ENCODE measurements at regions not wholly inside any gene's neighbourhood (a gene's known extent, or its start where the extent isn't known, plus 50 kb on each side); places are given as distances from the start of the nearest gene placed in this dataset.
A peak's percentile ranks its signal among the peaks of the same experiment; 100 is the strongest.

DNA sequence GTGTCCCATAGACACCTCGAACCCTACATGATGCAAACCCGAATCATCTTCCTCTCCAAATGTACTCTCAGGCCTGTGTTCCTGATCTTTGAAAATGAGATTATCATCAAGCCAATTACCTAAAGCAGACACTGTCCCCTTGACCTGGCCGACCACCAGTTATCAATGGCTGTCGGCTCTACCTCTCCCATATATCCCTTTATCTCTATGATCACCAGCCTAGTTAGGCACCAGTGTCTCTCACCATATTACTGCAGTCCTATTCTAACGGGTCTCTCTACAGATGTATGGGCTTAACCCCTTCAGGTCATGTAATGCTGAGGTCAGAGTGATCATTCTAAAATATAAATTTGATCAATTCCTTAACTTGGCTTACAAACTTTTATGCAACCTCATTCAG, 234.9 kb upstream of the MARCKS start:
- DNase-seq (ENCODE audit: low read depth): no peak

DNA sequence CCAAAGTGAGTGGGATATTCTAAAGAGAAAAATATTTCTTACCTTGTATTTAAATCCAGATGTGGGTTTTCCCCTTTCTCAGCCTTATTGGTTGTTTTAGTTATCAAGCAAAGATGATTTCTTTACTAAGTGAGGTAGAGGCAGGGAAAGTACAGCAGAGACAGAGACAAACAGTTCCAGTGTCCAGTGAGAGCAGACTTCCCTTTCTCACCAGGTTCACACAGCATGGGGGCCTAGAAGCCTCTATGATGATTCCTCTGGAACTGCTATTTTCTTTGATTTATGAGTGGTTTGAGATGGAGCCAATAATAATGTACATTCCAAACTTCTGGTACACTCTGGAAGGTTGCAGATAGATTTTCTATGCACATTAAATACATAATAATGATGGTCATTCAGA, 234.0 kb upstream of the MARCKS start:
- DNase-seq (ENCODE audit: low read depth): no peak

GRCh38 chr6:113625850-113626249, 231.3 kb upstream of the MARCKS start:
- no peak for DNase-seq (ENCODE audit: low read depth)

GRCh38 chr6:113626475-113626874, 230.7 kb upstream of the MARCKS start:
- no peak for DNase-seq (ENCODE audit: low read depth)

DNA sequence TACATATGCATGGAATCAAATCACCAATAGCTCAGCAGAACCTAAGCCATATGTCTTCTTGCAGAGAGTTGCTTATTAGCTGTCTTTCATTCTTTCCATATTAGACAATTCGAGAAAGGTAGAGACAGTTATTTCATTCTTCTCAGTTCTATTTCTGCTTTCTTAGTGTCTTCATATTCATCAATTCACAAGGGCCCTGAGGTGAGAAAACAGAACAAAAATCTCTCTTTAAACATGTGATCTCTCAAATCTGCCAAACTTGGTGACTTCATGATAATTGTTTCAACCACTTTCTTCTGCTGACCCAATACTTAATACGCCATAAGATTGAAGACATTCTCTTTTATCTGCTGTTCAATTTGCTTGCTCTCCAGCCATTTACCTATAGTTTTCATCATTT, 229.7 kb upstream of the MARCKS start:
- no peak for DNase-seq (ENCODE audit: low read depth)

- no peak for DNase-seq (ENCODE audit: low read depth)
Observed at GRCh38 chr6:113629256-113629655, 227.9 kb upstream of the MARCKS start.

DNA sequence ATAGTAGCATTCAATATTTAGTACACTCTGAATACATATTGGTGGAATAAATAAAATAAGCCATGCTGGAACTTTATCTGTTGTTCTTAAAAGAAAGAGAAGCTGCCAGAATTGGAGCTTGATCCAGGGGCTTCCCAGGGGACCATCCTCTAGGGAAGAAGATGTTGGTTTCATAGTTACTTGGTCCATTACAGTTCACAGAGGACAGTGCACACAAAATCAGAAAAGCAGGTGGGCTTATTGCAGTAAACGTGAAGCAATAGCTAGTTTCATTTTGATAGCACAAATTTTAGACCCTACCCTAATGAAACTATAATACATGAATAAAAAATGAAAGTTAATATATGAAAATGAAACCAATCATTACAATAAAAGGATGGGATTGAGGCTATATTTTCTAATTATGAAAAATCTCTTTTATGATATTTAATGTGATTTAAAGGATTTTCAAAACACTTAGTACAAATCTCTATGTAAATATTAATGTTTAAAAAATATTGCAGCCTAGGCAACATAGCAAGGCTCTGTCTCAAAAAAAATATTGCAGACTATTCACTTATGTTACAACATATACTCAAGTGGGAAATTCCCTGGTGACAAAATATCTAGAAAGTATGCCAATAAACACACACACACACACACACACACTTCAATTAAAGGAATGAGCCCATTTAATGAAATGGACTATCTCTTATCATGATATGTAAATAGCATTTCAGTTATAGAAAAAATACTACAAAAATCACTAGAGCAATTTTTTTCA, 227.0 kb upstream of the MARCKS start:
- DNase-seq (ENCODE audit: low read depth): no peak

- DNase-seq (ENCODE audit: low read depth): no peak
Observed at GRCh38 chr6:113630738-113631535, 226.2 kb upstream of the MARCKS start.

- no peak for DNase-seq (ENCODE audit: low read depth)
Observed at GRCh38 chr6:113631666-113632065, 225.5 kb upstream of the MARCKS start.

- DNase-seq (ENCODE audit: low read depth): peak; percentile 83
Observed at GRCh38 chr6:113632220-113632864, 224.8 kb upstream of the MARCKS start.

- no peak for DNase-seq (ENCODE audit: low read depth)
Observed at GRCh38 chr6:113633638-113634037, 223.5 kb upstream of the MARCKS start.

DNA sequence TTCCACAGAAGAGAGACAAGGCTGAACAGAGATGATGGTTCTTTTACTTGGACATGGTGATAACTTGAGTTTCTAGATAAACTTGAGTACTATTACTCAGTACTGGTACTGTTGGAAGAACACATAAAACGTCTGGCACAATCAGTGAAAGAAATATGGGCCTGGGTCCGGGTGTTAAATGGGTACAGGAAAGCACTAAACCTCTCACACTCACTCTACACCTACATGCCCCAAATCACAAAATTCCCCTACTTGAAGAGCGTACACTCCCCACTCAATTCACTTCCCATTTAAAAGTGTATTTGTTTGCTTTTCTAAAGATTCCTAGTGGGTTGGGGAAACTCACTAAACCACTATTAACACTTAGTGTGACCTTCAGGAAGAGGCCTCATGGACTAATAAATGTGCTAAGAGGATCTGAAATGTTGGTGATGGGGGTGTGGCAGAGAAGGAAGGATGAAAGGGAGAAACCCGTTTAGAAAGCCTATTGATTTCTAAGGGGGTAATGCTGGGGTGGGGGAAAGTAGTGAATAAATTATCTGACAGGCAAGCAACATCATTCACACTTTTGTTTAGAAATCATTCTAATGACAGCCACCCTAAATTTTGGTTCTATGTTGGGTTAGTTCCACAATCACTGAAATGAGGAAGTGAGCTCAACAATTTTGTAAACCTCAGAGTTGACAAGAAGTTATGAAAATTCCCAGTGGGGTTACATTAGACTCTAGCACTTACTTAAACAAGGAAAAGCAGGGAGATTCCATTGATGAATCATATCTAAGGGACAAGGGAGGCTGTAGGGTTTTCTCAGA, 222.6 kb upstream of the MARCKS start:
- no peak for DNase-seq (ENCODE audit: low read depth)

GRCh38 chr6:113635222-113635986, 221.7 kb upstream of the MARCKS start:
- DNase-seq (ENCODE audit: low read depth): no peak

GRCh38 chr6:113636357-113636824, 220.8 kb upstream of the MARCKS start:
- no peak for DNase-seq (ENCODE audit: low read depth)

DNA sequence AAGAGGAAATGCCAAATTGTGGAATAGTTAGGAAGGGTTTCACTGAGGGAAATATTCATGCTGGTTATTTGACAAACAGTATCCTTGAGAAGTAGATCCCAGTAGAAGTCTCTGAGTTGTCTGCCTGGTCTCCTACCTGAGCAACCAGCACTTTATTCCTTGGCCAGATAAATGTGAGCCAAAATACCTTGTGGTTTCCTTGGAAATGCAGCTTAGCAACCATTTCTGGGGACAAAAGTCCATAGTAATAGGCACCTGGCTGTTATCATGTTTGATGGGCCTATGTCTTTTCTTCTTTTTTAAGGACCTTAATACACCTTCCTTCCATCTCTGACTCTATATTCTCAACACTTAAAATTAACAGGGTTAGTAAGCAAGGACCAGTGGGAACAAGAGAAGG, 217.1 kb upstream of the MARCKS start:
- no peak for DNase-seq (ENCODE audit: low read depth)

DNA sequence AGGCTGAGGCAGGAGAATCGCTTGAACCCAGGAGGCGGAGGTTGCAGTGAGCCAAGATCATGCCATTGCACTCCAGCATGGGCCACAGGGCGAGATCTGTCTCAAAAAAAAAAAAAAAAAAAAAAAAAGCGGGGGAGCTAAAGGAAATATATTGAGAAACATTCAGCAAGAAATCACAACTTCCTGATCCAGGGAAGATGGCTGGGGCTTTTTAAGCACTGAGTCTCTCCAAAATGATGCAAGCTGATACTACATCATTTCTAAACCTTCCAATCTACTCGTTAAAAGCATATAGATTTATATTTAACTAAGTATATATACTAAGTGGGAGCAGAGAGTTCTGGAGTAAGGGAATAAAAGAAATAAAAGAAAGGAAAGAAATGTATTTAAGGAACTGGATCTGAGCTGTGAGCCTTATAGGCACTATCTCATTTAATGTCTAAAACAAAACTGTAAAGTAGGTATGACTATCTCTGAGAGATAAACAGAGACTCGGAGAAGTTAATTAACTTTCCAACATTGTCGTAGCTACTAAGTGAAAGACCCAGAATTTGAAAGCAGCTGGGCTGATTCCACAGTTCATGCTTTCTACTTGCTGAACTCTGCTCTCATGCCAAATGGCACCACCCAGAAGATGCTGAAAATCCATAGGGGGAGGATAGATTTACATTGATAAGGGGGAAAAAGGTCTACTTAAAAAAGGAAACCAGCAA, 215.0 kb upstream of the MARCKS start:
- DNase-seq (ENCODE audit: low read depth): no peak

DNA sequence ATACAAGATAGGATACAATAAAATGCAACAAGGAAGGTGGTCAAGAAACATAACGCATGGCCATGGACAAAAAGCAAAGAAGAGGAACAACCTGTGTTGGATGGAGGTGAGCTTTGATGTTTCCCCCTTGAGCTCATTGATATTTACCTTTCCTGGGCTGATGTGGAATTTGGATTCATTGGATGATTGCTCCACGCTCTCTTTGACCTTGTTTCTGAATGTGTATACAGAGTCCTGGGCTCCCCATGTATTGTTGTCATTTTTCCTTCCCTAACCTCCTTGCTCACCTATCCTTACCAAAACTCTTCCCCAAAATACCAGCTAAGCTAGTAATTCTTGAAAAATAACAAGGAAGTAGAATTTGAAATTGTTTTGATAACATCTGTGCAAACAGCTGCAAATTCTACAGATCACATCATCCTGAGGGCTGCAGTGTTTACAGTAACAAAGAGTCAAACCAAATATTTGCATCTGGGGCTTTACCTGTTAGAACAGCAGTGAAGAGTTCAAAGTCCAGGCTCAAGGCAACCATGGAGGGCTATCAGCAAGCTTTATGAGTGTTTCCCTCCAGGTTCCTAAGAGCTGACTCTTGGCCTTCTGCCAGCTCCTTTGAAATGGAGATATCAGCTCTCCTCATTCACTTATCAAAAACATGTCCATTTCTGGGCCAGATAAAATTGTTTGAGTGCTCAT, 214.3 kb upstream of the MARCKS start:
- no peak for DNase-seq (ENCODE audit: low read depth)

DNA sequence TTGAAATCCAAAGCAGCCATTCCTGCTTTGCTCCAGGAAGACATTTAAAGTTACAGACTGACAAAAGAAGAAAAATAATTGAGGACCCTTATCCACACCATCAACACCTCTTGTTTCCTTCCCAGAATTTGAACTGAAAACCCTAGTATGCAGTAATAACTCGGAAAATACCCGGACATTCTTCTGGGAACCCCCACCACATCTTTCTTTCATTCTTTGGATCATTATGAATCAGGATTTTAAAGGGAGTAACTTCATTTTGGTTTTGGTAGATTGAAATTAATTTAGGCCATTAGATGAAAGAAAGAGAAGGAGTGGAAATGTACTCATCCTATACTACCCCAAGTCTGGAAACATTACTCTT, 213.8 kb upstream of the MARCKS start:
- no peak for DNase-seq (ENCODE audit: low read depth)

- DNase-seq (ENCODE audit: low read depth): peak; percentile 97
Observed at GRCh38 chr6:113644861-113645575, 212.1 kb upstream of the MARCKS start.
